Bronchial epithelial cell (primary cell): ENCODE measurements at regions not wholly inside any gene's neighbourhood (a gene's known extent, or its start where the extent isn't known, plus 50 kb on each side); places are given as distances from the start of the nearest gene placed in this dataset.

Experiments
- DNase-seq: peaks from one replicate; pipeline ENCODE4 v3.0.0-alpha.2; 2010; ENCODE audit warnings: low read depth
- FAIRE-seq: peaks from 2 replicates; lab custom pipeline; 2011; peaks lifted over from hg19 to GRCh38; lab: Jason Lieb, UNC
- H3K27me3 ChIP-seq: 2 replicates; pipeline ENCODE4 v1.5.1; 2011; ENCODE audit warnings: low read length; ENCODE audit not compliant: control insufficient read depth, insufficient read depth
- H3K36me3 ChIP-seq: 2 replicates; pipeline ENCODE4 v1.5.1; 2011; ENCODE audit warnings: low read length; ENCODE audit not compliant: control insufficient read depth, insufficient read depth
- H3K4me3 ChIP-seq: 2 replicates; pipeline ENCODE4 v1.5.1; 2011; ENCODE audit warnings: mild to moderate bottlenecking, low read depth, low read length, control low read depth
- TF ChIP-seq, protein P1 (sequence below): IDR thresholded peaks from 2 replicates; pipeline ENCODE4 v1.5.1; 2011; ENCODE audit warnings: mild to moderate bottlenecking, moderate library complexity, low read length, control low read depth, inconsistent platforms; ENCODE audit not compliant: insufficient read depth, severe bottlenecking

DNA sequence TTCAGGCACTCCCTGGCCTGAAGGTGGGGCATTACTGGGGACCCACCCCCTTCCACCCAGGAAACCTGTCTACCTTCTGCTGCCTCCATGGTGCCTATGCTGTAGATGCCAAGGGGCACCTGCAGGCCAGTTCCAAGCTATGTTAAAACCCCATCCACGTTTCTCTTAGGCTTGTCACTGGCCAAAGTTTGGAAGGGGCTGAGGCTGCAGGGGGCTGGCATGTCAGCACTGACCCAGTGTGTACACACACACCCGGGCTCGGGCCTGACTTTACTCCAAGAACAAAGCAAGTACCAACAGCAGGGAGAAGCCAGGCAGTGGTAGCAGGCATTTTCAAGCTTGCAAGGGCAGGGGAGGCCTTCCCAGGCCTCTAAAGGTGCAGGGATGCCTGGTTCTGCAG, 53.8 kb upstream of the PCDH15 start:
- no peak for DNase-seq
- FAIRE-seq, result no peak

DNA sequence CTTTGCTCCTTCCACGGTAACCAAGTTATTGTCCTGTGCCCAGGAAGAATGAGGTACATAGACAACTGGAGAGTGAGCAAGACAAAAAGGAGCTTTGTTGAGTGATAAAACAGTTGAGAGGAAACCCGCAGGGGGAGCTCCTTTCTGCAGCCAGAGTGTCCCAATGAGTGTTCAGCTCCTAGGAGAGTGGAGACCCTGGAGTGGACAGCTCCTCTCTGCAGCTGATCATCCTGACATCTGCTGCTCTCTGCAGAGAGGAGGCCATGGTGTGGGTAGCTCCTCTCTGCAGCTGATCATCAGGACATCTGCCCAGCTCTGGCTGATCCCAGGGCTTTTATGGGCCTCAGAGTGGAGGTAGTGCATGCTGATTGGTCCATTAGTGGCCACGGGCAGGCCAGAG, 53.4 kb upstream of the PCDH15 start:
- FAIRE-seq (no peak), DNase-seq (no peak)
- Histone ChIP-seq H3K36me3 (no peaks in the 10 kb centered on the region), H3K27me3 (no peaks in the 10 kb centered on the region), H3K4me3 (no peak overlapping the region)
- TF ChIP-seq, protein P1, sequence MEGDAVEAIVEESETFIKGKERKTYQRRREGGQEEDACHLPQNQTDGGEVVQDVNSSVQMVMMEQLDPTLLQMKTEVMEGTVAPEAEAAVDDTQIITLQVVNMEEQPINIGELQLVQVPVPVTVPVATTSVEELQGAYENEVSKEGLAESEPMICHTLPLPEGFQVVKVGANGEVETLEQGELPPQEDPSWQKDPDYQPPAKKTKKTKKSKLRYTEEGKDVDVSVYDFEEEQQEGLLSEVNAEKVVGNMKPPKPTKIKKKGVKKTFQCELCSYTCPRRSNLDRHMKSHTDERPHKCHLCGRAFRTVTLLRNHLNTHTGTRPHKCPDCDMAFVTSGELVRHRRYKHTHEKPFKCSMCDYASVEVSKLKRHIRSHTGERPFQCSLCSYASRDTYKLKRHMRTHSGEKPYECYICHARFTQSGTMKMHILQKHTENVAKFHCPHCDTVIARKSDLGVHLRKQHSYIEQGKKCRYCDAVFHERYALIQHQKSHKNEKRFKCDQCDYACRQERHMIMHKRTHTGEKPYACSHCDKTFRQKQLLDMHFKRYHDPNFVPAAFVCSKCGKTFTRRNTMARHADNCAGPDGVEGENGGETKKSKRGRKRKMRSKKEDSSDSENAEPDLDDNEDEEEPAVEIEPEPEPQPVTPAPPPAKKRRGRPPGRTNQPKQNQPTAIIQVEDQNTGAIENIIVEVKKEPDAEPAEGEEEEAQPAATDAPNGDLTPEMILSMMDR, result no peak

More for the DNA sequence above, 53.8 kb upstream of the PCDH15 start:
- TF ChIP-seq, protein P1, result no peak
- H3K4me3 ChIP-seq, result no peak overlapping the region
- no peaks in the 10 kb centered on the region for H3K36me3 ChIP-seq
- H3K27me3 ChIP-seq, result no peaks in the 10 kb centered on the region

DNA sequence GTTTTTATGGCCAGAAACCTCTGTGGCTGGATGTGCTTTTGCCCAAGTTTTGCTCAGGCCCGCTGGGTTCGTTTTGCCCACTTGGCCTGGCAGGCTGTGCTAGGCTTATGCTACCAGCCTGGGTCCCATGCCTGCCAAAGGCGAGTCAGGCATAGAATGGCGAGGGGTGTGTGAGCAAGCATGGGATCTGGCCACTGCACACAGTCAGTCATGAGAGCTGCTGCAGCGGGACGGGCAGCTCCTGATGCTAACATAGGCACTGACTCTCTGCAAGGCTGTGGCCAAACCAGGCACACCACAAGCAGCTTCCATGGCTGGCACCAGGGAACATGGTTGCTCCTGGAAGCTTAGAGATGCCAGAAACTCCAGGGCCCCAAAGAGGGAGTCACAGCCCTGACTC, 52.9 kb upstream of the PCDH15 start:
- DNase-seq, result no peak
- no peak overlapping the region for H3K4me3 ChIP-seq
- H3K27me3 ChIP-seq, result no peaks in the 10 kb centered on the region
- TF ChIP-seq, protein P1, result no peak
- no peaks in the 10 kb centered on the region for H3K36me3 ChIP-seq
- no peak for FAIRE-seq
